GM12878 (cell line): ENCODE measurements at regions not wholly inside any gene's neighbourhood (a gene's known extent, or its start where the extent isn't known, plus 50 kb on each side); places are given as distances from the start of the nearest gene placed in this dataset.

Experiments used
- ATAC-seq: fragments of 200-7000 bp; cut with Tn5 transposase; 3 replicates; pipeline ENCODE4 v1.9.1; 2020; ENCODE audit warnings: mild to moderate bottlenecking, moderate library complexity
- BruUV-seq: library from RNA; stranded (reverse); fragments of 400-500 nt; replicated peaks from 2 replicates; lab custom pipeline; 2021; lab: Mats Ljungman, UMichigan
- CTCF ChIA-PET: fragments of 300-600 bp; sonication (Branson Sonifier 250); formaldehyde crosslinking; extraction: SDS; loops from one replicate; lab custom pipeline; 2021; ENCODE audit warnings: inconsistent platforms; lab: Yijun Ruan, JAX
- POLR2A ChIA-PET: fragments of 350-600 bp; formaldehyde crosslinking; extraction: SDS; loops from one replicate; lab custom pipeline; 2021; ENCODE audit warnings: inconsistent platforms; lab: Charles Lee
- RAD21 ChIA-PET: fragments of 300-600 bp; sonication (Branson Sonifier 250); formaldehyde crosslinking; loops from one replicate; lab custom pipeline; 2023; ENCODE audit warnings: antibody characterized with exemption; ENCODE audit not compliant: unreplicated experiment; lab: Charles Lee
- SMC1A ChIA-PET: fragments of 300-600 bp; sonication (Branson Sonifier 250); formaldehyde crosslinking; loops from one replicate; lab custom pipeline; 2023; ENCODE audit not compliant: unreplicated experiment, uncharacterized antibody; lab: Charles Lee
- DNase-seq: peaks from one replicate; pipeline ENCODE4 v3.0.0-alpha.2; 2011; ENCODE audit warnings: low read depth, low spot score
- FAIRE-seq: peaks from 3 replicates; lab custom pipeline; 2011; peaks lifted over from hg19 to GRCh38; lab: Jason Lieb, UNC
- H2AFZ ChIP-seq: 2 replicates; pipeline ENCODE4 v1.6.0; 2011; ENCODE audit warnings: low read depth, low read length, control low read depth; ENCODE audit not compliant: control insufficient read depth
- H3K27ac ChIP-seq: 2 replicates; pipeline ENCODE4 v1.5.1; 2011; ENCODE audit warnings: control low read depth; ENCODE audit not compliant: control insufficient read depth, insufficient read depth
- H3K27me3 ChIP-seq, 2 experiments: replicated peaks in 1 of 2; 2 replicates each; pipeline versions ENCODE4 v1.6.0 to v1.6.1; 2011; ENCODE audit warnings: low read length in 1 of 2; ENCODE audit not compliant: control insufficient read depth in 2 of 2, insufficient read depth in 2 of 2
- H3K36me3 ChIP-seq, 2 experiments: 2 replicates each; pipeline ENCODE4 v1.5.1; 2011; ENCODE audit warnings: low read length in 1 of 2; ENCODE audit not compliant: control insufficient read depth in 2 of 2, insufficient read depth in 2 of 2
- H3K4me1 ChIP-seq: 2 replicates; pipeline ENCODE4 v1.6.1; 2011; ENCODE audit warnings: mild to moderate bottlenecking, low read length, moderate library complexity, mixed read lengths; ENCODE audit not compliant: control insufficient read depth, insufficient read depth
- H3K4me2 ChIP-seq: 2 replicates; pipeline ENCODE4 v1.6.0; 2011; ENCODE audit warnings: control low read depth; ENCODE audit not compliant: control insufficient read depth, insufficient read depth
- H3K4me3 ChIP-seq: fragments of 200-600 bp; sonication (generic); 2 replicates; pipeline ENCODE4 v1.5.1; 2016
- H3K79me2 ChIP-seq: 2 replicates; pipeline ENCODE4 v1.6.0; 2011; ENCODE audit warnings: low read length; ENCODE audit not compliant: control insufficient read depth, insufficient read depth
- H3K9ac ChIP-seq: 2 replicates; pipeline ENCODE4 v1.8.0; 2011; ENCODE audit warnings: low read length, control low read depth, mixed read lengths; ENCODE audit not compliant: control insufficient read depth, insufficient read depth
- H3K9me3 ChIP-seq: replicated peaks from 3 replicates; pipeline ENCODE4 v1.5.1; 2011; ENCODE audit warnings: mild to moderate bottlenecking, low read length; ENCODE audit not compliant: control insufficient read depth, insufficient read depth
- H4K20me1 ChIP-seq: 2 replicates; pipeline ENCODE4 v1.6.0; 2011; ENCODE audit not compliant: control insufficient read depth, insufficient read depth
- E4F1 ChIP-seq: fragments of 450-650 bp; IDR thresholded peaks from 2 replicates; pipeline ENCODE4 v1.6.1; 2018; ENCODE audit warnings: borderline replicate concordance, mild to moderate bottlenecking; ENCODE audit not compliant: partially characterized antibody
- KDM1A ChIP-seq: fragments of 200-600 bp; sonication (generic); IDR thresholded peaks from 2 replicates; pipeline ENCODE4 v1.6.1; 2016; ENCODE audit warnings: borderline replicate concordance
- POLR2AphosphoS2 ChIP-seq: IDR thresholded peaks from 2 replicates; pipeline ENCODE4 v1.6.1; 2011; ENCODE audit warnings: low read depth, mild to moderate bottlenecking, low read length, improper control_type of control experiment, moderate library complexity
- POLR2AphosphoS5 ChIP-seq: IDR thresholded peaks from 2 replicates; pipeline ENCODE4 v1.6.1; 2011; ENCODE audit warnings: mild to moderate bottlenecking, low read length, inconsistent platforms
- SRF ChIP-seq, 2 experiments: IDR thresholded peaks; 2 replicates each; pipeline ENCODE4 v1.6.1; 2011; ENCODE audit warnings: low read depth in 2 of 2, low read length in 2 of 2, mild to moderate bottlenecking in 1 of 2, moderate library complexity in 1 of 2
- STAT1 ChIP-seq: fragments of 450-650 bp; conservative IDR thresholded peaks from 2 replicates; pipeline ENCODE4 v1.6.1; 2014; ENCODE audit warnings: antibody characterized with exemption, mild to moderate bottlenecking
- STAT3 ChIP-seq: IDR thresholded peaks from 2 replicates; pipeline ENCODE4 v1.6.1; 2011; ENCODE audit warnings: low read depth, low read length, improper control_type of control experiment
- WGBS: methylation state at CpG from one replicate; pipeline ENCODE4 v1.1.6; 2016; ENCODE audit warnings: low lambda C conversion rate; ENCODE audit not compliant: insufficient replicate concordance, insufficient coverage; ENCODE audit errors: missing lambda C conversion rate; 5-methylcytosine and 5-hydroxymethylcytosine counted together
- in situ Hi-C: fragments of 300-500 bp; cut with MboI; formaldehyde crosslinking; loops from 9 replicates; pipeline ENCODE4 v1.14.3; 2018; ENCODE audit warnings: mixed read lengths
- intact Hi-C: fragments of 100-400 bp; cut with micrococcal nuclease; formaldehyde crosslinking; loops from one replicate; pipeline ENCODE4 v1.14.2; 2022; ENCODE audit not compliant: unreplicated experiment
- TF ChIP-seq, protein P1 (sequence below): IDR thresholded peaks from 2 replicates; pipeline ENCODE4 v1.6.1; 2012; ENCODE audit warnings: low read depth, low read length, improper control_type of control experiment

DNA sequence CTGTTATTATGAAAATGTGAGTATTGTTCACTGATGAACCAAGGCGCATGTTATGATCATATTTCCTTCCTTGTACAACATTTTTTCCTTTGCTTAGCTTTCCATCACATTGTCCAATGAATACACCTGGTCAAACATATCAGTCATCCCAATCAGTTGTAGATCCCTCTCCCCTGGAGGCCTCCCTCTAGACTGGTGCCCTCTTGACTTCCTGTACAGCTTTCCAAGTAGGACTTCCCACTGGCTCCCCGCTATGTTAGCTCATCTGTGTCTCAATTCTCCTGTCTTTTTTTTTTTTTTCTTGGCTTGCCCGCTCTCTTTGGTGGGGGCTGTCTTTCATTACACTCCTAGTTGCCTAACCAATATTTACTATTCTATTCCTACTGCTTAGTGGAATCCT lies 214.2 kb upstream of the NPY start (continued):
- TF ChIP-seq E4F1: no peak
- TF ChIP-seq SRF (IDR thresholded peaks at IDR 0.05; ENCODE audit: low read depth in 2 of 2, low read length in 2 of 2): no peak
- no peak for TF ChIP-seq STAT1
- TF ChIP-seq POLR2AphosphoS2: no peak
- TF ChIP-seq, protein P1, sequence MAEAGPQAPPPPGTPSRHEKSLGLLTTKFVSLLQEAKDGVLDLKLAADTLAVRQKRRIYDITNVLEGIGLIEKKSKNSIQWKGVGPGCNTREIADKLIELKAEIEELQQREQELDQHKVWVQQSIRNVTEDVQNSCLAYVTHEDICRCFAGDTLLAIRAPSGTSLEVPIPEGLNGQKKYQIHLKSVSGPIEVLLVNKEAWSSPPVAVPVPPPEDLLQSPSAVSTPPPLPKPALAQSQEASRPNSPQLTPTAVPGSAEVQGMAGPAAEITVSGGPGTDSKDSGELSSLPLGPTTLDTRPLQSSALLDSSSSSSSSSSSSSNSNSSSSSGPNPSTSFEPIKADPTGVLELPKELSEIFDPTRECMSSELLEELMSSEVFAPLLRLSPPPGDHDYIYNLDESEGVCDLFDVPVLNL: no peak
- no peak for TF ChIP-seq KDM1A
- no peak for TF ChIP-seq POLR2AphosphoS5

DNA sequence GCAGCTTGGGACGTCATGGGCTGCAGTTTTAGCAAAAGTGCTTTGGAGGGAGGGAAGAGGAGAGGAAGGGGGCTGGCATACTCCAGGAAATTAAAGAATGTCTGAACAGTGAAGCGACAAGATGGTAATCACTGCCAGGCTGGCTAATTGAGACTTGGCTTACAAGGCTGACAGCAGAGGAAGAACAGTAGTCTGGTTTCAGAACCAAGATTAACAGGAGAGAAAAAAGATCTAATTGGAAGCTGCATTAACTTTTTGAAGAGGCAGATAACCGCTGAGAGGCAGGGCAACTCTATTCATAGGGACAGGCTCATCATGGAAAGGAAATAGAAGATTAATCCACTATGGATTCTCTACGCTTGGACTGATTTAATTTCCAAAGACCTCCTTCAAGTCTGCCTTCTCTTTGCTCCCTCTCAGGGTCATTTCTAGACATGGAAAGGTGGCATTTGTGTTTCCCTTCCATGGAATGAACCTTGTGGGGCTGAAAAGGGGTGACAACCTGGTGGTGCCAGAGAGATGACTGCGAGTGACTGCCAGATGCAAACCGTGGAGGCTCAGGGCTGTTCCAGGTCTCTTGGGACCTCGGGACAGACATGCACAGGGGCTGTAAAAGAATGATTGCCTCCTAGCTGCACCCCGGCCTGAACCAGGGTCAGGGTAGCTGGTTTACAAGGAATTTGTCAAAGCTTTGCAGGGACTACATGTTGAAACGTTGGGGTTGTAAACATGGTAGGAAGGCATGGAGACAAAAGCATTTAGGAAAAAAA lies 210.2 kb upstream of the NPY start:
- no peaks in the 10 kb centered on the region for H3K79me2 ChIP-seq
- no peak for ATAC-seq
- FAIRE-seq: no peak
- POLR2A ChIA-PET: no interaction called here
- no peaks in the 10 kb centered on the region for H4K20me1 ChIP-seq
- SMC1A ChIA-PET: no interaction called here
- TF ChIP-seq STAT3: no peak
- H3K9me3 ChIP-seq: no peaks in the 10 kb centered on the region
- H2AFZ ChIP-seq: no peak overlapping the region
- in situ Hi-C loops: no loop called here
- WGBS: 56% methylated on average over 9 of the region's 9 CpGs
- H3K9ac ChIP-seq: no peak overlapping the region
- no peaks in the 10 kb centered on the region for H3K36me3 ChIP-seq
- intact Hi-C loops: no loop called here
- no peak overlapping the region for H3K27ac ChIP-seq
- no peak overlapping the region for H3K4me2 ChIP-seq
- DNase-seq: no peak
- H3K4me3 ChIP-seq: no peak overlapping the region
- H3K27me3 ChIP-seq: no peaks in the 10 kb centered on the region
- CTCF ChIA-PET: no interaction called here
- RAD21 ChIA-PET: no interaction called here
- BruUV-seq: no TSS peak
- no peaks in the 10 kb centered on the region for H3K4me1 ChIP-seq
